HG03175 (cell line): ENCODE measurements at regions not wholly inside any gene's neighbourhood (a gene's known extent, or its start where the extent isn't known, plus 50 kb on each side); places are given as distances from the start of the nearest gene placed in this dataset.

Source experiments
- ATAC-seq: cut with Tn5 transposase; IDR thresholded peaks from one replicate; pipeline ENCODE4 v1.9.1; 2021; ENCODE audit warnings: mild to moderate bottlenecking, moderate library complexity; ENCODE audit not compliant: unreplicated experiment

GRCh38 chr1:57839067-57839466 is 415.2 kb upstream of the DAB1 start:
- no peak for ATAC-seq

GRCh38 chr1:57835620-57836019 is 411.8 kb upstream of the DAB1 start:
- ATAC-seq = no peak

- ATAC-seq = no peak
Observed at GRCh38 chr1:57833296-57833695, 409.4 kb upstream of the DAB1 start.

- ATAC-seq = no peak
Observed at GRCh38 chr1:57832612-57833011, 408.8 kb upstream of the DAB1 start.

GRCh38 chr1:57831624-57832023 is 407.8 kb upstream of the DAB1 start:
- no peak for ATAC-seq

GRCh38 chr1:57826535-57826934 is 402.7 kb upstream of the DAB1 start:
- no peak for ATAC-seq

GRCh38 chr1:57824535-57824934 is 400.7 kb upstream of the DAB1 start:
- no peak for ATAC-seq

GRCh38 chr1:57820356-57821095 is 396.7 kb upstream of the DAB1 start:
- no peak for ATAC-seq

- no peak for ATAC-seq
Observed at GRCh38 chr1:57819893-57820292, 396.0 kb upstream of the DAB1 start.

- no peak for ATAC-seq
Observed at GRCh38 chr1:57803586-57803985, 379.7 kb upstream of the DAB1 start.

- no peak for ATAC-seq
Observed at GRCh38 chr1:57800376-57800775, 376.5 kb upstream of the DAB1 start.

- ATAC-seq = no peak
Observed at GRCh38 chr1:57799490-57800115, 375.7 kb upstream of the DAB1 start.

GRCh38 chr1:57798543-57798942 is 374.7 kb upstream of the DAB1 start:
- ATAC-seq = no peak

GRCh38 chr1:57797084-57797483 is 373.2 kb upstream of the DAB1 start:
- no peak for ATAC-seq

- no peak for ATAC-seq
Observed at GRCh38 chr1:57796616-57797015, 372.8 kb upstream of the DAB1 start.

- no peak for ATAC-seq
Observed at GRCh38 chr1:57795886-57796285, 372.0 kb upstream of the DAB1 start.

GRCh38 chr1:57794078-57794477 is 370.2 kb upstream of the DAB1 start:
- no peak for ATAC-seq

- no peak for ATAC-seq
Observed at GRCh38 chr1:57791497-57791896, 367.6 kb upstream of the DAB1 start.

- no peak for ATAC-seq
Observed at GRCh38 chr1:57789936-57790335, 366.1 kb upstream of the DAB1 start.

- ATAC-seq = no peak
Observed at GRCh38 chr1:57788313-57788712, 364.5 kb upstream of the DAB1 start.

GRCh38 chr1:57784356-57784755 is 360.5 kb upstream of the DAB1 start:
- ATAC-seq = no peak

GRCh38 chr1:57782357-57782756 is 358.5 kb upstream of the DAB1 start:
- ATAC-seq = no peak
